HPDE6-E6E7 (cell line): ENCODE measurements at regions not wholly inside any gene's neighbourhood (a gene's known extent, or its start where the extent isn't known, plus 50 kb on each side); places are given as distances from the start of the nearest gene placed in this dataset.

Experiments used
- DNase-seq: peaks from one replicate; pipeline ENCODE4 v3.0.0; 2011; ENCODE audit warnings: missing footprints; ENCODE audit errors: extremely low spot score

- no peak for DNase-seq
These were observed 235.6 kb downstream of the OMA1 start for GRCh38 chr1:58310881-58311280.

GRCh38 chr1:58310469-58310868 lies 236.1 kb downstream of the OMA1 start:
- no peak for DNase-seq

DNA sequence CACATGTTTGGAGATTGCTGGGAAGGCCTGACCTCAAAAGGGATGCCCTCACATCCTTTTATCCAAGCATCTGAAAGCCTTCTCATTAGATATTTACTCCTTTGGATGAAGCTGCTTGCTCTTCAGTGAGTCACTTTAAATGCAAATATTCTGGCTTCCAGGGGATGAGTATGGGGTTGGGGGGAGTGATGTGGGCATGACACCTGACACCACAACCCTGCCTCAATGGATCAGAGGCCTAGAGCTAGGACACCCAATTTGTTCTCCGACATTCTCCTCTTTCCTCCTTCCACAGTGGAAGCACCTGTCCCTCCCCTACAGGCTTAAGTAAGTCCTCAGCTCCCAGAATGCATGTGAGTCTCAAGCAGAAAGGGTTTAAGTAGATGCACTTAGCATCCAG lies 238.3 kb downstream of the OMA1 start:
- DNase-seq: no peak

GRCh38 chr1:58307431-58307830 lies 239.1 kb downstream of the OMA1 start:
- no peak for DNase-seq

GRCh38 chr1:58305622-58306021 lies 240.9 kb downstream of the OMA1 start:
- no peak for DNase-seq

DNA sequence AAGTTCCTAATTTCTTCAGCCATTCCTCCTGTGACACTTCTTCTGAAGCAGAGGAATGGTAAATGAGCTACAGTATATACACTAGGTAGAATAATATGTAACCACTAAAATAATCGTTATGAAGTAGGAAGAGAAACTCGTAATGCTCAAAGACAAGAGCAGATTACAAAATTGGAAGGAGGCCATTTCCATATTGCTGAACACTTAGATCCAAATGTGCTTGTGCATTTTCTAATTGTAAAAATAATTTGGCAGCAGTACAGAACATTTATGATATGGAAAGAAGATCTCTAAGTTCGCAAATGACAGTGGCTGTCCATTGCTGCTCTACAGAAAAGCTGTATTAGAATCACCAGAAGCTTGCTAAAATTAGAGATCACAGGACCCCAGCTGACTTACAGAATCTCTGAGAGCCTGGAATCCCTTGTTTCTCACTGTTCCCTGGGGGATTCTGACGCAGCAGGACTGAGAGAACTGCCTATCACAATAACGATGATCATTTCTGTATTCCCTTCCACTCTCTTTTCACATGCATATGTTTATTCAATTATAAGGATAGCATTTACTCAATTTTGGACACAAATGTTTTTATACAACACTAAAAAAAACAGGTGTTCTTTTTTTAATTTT lies 242.1 kb downstream of the OMA1 start:
- no peak for DNase-seq

GRCh38 chr1:58303841-58304240 lies 242.7 kb downstream of the OMA1 start:
- no peak for DNase-seq

DNA sequence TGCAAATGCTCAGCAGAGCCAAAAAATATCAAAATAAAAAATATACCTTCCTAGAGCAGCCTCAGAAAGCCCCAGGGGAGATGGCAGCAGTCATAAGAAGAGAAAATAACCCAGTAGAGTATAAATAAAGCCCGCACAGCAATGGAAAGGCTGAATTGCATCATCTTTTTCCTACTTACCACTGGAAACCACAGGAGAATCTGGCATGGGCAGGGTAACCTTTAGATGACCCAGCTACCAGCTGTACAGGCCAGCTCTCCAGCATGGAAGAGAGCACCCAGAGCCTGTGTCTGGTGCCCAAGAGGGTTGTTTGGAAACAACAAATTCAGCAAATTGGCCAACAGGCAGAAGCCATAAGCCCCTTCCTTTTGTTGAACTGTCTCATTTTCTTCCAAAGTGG lies 253.1 kb downstream of the OMA1 start:
- DNase-seq: no peak

DNA sequence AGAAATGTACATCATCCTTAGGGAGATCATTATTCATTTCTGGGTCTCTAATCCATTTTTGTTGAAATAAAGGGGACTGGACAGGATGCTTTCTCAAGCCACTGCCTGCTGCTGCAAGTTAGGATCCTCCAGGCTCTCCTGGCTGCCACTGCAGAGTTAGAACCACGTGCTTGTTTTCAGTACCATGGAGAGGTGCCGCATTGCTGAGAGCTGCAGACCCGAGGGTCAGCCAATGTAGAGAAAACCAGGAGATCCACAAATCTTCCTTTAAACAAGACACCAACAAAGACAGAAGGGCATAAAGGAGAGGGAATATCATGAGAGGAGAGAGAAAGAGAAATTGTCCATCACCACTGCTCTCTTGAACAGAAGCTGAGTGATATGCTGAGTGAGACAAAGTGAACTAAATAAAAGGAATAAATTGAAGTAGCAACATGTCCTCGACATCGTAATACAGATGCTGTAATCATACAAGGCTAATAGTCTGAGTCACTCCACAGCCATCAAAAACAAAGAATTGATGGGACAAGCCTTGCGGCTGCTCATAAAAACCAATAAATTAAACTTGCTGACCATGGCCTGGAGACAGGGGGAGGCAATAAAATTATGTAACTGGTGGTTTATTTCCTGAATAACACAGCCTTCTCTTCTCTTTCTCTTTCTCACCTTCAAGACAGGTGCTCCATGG lies 255.7 kb downstream of the OMA1 start:
- DNase-seq: no peak

DNA sequence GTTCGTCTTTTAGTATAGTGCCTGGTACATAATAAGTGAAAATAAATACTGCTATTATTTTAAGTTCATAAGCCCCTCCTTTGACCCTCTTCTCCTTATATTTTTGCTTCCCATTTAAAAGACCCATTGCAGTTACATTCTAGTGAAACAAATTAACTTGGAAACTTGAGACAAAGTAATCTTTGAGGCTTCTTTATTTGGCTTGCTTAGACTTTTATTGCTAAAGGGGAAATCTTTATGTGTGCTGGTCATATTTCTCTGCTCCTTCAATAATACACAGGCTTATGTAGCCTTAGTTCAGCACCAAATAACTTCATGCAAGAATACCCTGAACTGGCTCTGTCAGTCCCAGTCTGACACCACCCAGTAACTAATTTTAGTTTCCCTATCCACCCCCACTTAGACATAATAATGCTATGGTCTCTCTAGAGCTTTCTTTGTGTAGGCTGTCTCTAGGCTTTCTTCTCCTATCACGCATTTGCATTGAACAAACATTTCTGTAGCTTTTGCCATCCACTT lies 257.8 kb downstream of the OMA1 start:
- DNase-seq: no peak

DNA sequence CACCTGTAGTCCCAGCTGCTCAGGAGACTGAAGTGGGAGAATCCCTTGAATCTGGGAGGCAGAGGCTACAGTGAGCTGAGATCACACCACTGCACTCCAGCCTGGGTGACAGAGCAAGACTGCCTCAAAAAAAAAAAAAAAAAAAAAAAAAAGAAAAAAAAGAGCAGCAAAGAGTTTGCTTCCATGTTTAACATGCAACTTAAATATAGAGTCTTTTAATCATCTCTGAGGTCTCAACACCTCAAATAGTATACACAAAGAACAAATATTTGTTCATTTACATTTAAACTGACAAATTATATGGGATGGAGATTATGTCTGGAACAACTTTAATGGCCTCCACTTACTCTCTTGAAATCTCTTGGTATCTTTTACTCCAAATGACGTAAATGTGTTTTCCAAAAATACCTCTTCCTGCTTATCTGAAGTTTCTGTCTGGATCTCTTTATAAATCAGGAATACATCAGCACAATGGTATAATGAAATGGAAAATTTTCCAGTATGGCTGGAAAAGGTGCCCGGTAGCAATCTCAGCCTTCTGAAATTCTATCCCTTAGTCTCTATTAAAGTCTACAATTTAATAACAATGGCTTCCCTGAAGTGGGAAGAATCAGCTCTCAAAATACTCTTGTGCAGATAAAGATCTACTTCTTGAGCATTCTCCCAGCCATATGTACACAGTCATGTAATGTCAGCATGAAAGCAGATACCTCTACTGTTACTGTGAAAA lies 258.5 kb downstream of the OMA1 start:
- DNase-seq: no peak

DNA sequence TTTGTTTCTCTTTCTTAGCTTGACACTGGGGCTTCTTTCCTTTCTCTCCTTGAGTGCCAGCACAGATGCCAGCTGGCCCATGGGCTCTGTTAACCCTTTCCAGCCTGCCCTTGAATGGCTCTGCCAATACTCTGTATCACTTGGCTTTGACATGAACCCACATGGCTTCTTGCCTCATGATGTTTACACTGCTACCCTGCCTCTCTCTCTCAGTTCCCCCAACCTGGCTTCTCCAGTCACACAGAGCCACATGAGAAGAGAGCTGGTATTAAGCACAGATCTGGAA lies 262.4 kb downstream of the OMA1 start:
- DNase-seq: no peak

GRCh38 chr1:58283388-58284224 lies 262.9 kb downstream of the OMA1 start:
- no peak for DNase-seq

DNA sequence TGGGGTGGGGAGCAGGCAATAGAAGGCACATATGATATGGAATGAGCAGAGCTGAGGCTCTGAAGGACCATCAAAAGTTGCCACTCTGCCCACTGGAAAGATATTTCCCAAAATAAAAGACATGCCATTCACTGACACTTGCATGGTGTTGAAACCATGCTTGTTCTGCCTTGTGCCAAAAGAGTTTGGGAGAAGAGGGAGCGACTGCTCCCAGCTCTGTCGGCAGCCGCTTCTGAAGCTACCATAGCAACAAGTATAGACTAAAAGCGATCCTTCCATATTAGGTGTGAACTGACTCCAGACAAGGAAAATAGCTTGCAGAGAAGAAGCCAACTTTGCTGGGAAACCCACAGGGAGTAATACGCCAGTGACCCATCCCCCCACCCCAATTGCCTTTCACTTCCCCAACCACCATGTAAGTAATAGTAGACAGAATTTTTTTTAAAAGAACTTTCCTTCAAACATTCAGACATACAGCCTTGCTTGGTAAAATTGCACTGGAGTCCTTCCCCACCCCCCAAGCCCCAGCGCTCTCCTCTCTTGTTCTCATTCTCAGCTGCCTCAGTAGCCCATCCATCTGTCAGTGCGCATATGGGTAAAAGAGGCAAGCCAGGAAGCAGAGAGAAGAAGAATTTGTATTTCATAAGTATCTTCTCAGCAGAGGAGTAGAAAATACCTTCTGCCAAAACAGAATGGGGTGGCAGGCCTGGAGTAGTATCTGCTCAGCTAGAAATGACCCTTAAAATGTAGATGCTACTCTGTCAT lies 263.7 kb downstream of the OMA1 start:
- no peak for DNase-seq

GRCh38 chr1:58266242-58266641 lies 280.3 kb downstream of the OMA1 start:
- DNase-seq: no peak

DNA sequence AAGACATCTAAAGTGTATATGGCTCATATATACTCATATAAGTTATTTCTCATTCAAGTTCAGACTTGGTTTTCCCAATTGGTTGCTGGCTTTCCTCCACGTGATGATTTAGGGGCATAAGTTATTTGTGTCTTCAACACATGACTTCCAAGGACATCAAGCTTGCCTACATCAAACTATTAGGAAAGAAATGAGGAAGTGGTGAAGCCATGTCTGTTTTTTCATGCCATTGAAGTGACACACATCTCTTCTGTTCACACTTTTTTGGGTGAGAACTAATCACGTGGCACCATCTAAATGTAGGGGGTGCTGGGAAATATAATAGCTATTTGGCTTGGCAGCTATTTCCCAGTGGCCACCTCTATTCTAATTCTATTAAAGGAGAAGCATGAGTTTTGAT lies 282.1 kb downstream of the OMA1 start:
- DNase-seq: no peak

GRCh38 chr1:58262702-58263101 lies 283.8 kb downstream of the OMA1 start:
- DNase-seq: no peak

DNA sequence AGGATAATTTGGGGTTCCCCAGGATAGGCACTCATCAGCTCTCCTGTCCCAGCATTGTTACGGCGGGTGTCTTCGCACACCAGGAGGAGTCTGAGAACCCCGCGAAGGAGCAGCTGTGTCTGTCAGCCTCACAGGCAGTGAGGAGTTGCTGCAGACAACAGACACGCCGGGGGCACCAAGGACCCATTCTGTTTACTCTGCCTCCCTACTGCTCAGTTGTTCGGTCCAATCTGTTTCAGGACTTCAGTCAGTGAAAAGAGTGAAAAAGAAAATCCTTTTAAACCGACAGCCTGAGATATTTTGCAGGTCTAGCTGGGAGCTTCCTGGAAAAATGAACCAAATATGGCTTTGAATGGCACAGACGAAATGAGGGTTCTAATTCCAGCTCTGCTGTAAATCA lies 288.4 kb downstream of the OMA1 start:
- no peak for DNase-seq

GRCh38 chr1:58257003-58257402 lies 289.5 kb downstream of the OMA1 start:
- no peak for DNase-seq

- no peak for DNase-seq
These were observed 290.0 kb downstream of the OMA1 start for GRCh38 chr1:58256546-58256945.

DNA sequence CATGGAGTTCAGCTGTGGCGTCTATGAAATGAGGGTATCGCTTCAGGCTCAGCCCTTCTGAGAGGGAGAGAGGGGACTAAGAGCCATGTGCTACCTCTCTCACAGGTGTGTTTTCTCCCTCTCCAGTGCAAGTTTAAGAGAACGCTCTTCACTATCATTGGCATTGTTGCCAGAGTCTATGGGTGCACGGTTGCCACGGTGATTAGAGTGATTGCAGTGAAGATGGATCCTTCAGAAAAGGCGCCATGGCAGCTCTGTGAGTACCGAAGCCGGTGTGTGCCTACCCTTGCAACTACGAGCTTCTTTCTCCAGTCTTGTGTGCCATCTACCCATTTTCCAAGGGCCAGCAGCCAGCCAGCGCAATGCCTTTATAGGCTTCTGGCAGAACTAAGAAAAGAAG lies 290.5 kb downstream of the OMA1 start:
- no peak for DNase-seq

GRCh38 chr1:58255192-58255591 lies 291.3 kb downstream of the OMA1 start:
- no peak for DNase-seq
